Mesendoderm (in vitro differentiated cells): ENCODE measurements at regions not wholly inside any gene's neighbourhood (a gene's known extent, or its start where the extent isn't known, plus 50 kb on each side); places are given as distances from the start of the nearest gene placed in this dataset.

Source experiments
- DNase-seq: peaks from one replicate; pipeline ENCODE4 v3.0.0; 2013
- H2AK5ac ChIP-seq: 2 replicates; pipeline ENCODE4 v1.6.1; 2013; ENCODE audit warnings: low read length, inconsistent platforms
- H2BK120ac ChIP-seq: 2 replicates; pipeline ENCODE4 v1.6.1; 2013; ENCODE audit warnings: low read depth, mild to moderate bottlenecking, low read length, moderate library complexity, mixed read lengths
- H2BK15ac ChIP-seq: replicated peaks from 2 replicates; pipeline ENCODE4 v1.6.1; 2013; ENCODE audit warnings: low read depth, mild to moderate bottlenecking, moderate library complexity
- H2BK5ac ChIP-seq: 2 replicates; pipeline ENCODE4 v1.6.1; 2013; ENCODE audit warnings: low read length, inconsistent platforms
- H3K18ac ChIP-seq: 2 replicates; pipeline ENCODE4 v1.6.1; 2013; ENCODE audit warnings: mild to moderate bottlenecking, low read length, mixed read lengths
- H3K23ac ChIP-seq: one replicate; pipeline ENCODE4 v1.6.1; 2013; ENCODE audit warnings: low read length
- H3K27ac ChIP-seq: 2 replicates; pipeline ENCODE4 v1.5.1; 2013; ENCODE audit warnings: low read depth, mild to moderate bottlenecking, inconsistent platforms, low read length, moderate library complexity
- H3K27me3 ChIP-seq: 2 replicates; pipeline ENCODE4 v1.6.1; 2013; ENCODE audit warnings: low read length, control low read depth, mild to moderate bottlenecking, inconsistent platforms; ENCODE audit not compliant: insufficient read depth, poor library complexity
- H3K36me3 ChIP-seq: 2 replicates; pipeline ENCODE4 v1.6.1; 2013; ENCODE audit warnings: low read length, inconsistent platforms; ENCODE audit not compliant: control insufficient read depth, insufficient read depth
- H3K4ac ChIP-seq: one replicate; pipeline ENCODE4 v1.6.1; 2013; ENCODE audit warnings: low read depth, mild to moderate bottlenecking, low read length, moderate library complexity
- H3K4me1 ChIP-seq: 2 replicates; pipeline ENCODE4 v1.6.1; 2013; ENCODE audit warnings: low read depth, low read length, inconsistent platforms; ENCODE audit not compliant: control insufficient read depth
- H3K4me2 ChIP-seq: 2 replicates; pipeline ENCODE4 v1.6.1; 2013; ENCODE audit warnings: low read length
- H3K4me3 ChIP-seq: 2 replicates; pipeline ENCODE4 v1.5.1; 2013; ENCODE audit warnings: mild to moderate bottlenecking, low read length
- H3K56ac ChIP-seq: one replicate; pipeline ENCODE4 v1.6.1; 2013; ENCODE audit warnings: low read length
- H3K79me1 ChIP-seq: 2 replicates; pipeline ENCODE4 v1.6.1; 2013; ENCODE audit warnings: low read length, inconsistent platforms
- H3K79me2 ChIP-seq: 2 replicates; pipeline ENCODE4 v1.6.1; 2013; ENCODE audit warnings: mild to moderate bottlenecking, low read length; ENCODE audit not compliant: control insufficient read depth, insufficient read depth
- H3K9ac ChIP-seq: 2 replicates; pipeline ENCODE4 v1.6.1; 2013; ENCODE audit warnings: low read length, inconsistent platforms
- H4K5ac ChIP-seq: one replicate; pipeline ENCODE4 v1.6.1; 2013; ENCODE audit warnings: low read length
- H4K8ac ChIP-seq: one replicate; pipeline ENCODE4 v1.6.1; 2013; ENCODE audit warnings: low read depth, mild to moderate bottlenecking, control low read depth, low read length, moderate library complexity
- WGBS: extraction: QIAGEN DNeasy Blood & Tissue Kit; methylation state at CpG from one replicate; pipeline ENCODE4 v1.1.7; 2013; ENCODE audit warnings: low lambda C conversion rate, missing lambda C conversion rate; ENCODE audit not compliant: insufficient coverage; ENCODE audit errors: extremely low coverage; 5-methylcytosine and 5-hydroxymethylcytosine counted together

- Histone ChIP-seq H3K27ac (no peak overlapping the region), H3K4me1 (no peaks in the 10 kb centered on the region), H2BK15ac (no peak overlapping the region), H3K79me2 (no peaks in the 10 kb centered on the region), H3K18ac (no peak overlapping the region), H3K23ac (no peak overlapping the region), H3K36me3 (no peaks in the 10 kb centered on the region), H4K8ac (no peak overlapping the region), H3K4me2 (no peak overlapping the region), H4K5ac (no peak overlapping the region), H3K27me3 (no peaks in the 10 kb centered on the region), H2BK5ac (no peak overlapping the region), H2AK5ac (no peak overlapping the region), H3K4me3 (no peak overlapping the region), H3K56ac (no peak overlapping the region), H3K79me1 (no peaks in the 10 kb centered on the region), H3K4ac (no peak overlapping the region), H2BK120ac (no peak overlapping the region), H3K9ac (no peak overlapping the region)
- peak; percentile 57 for DNase-seq
- WGBS, result no CpG with 5 or more reads among the region's 4 CpGs
Observed at GRCh38 chr1:101299141-101299540, 62.3 kb downstream of the S1PR1 start.

GRCh38 chr1:101299710-101300109, 62.9 kb downstream of the S1PR1 start:
- DNase-seq, result no peak

GRCh38 chr1:101300916-101301315, 64.1 kb downstream of the S1PR1 start:
- Histone ChIP-seq H3K9ac (no peak overlapping the region), H3K4me3 (no peak overlapping the region), H2AK5ac (no peak overlapping the region), H3K56ac (no peak overlapping the region), H3K79me1 (no peaks in the 10 kb centered on the region), H4K5ac (no peak overlapping the region), H3K27ac (no peak overlapping the region), H2BK5ac (no peak overlapping the region), H3K36me3 (no peaks in the 10 kb centered on the region), H3K23ac (no peak overlapping the region), H4K8ac (no peak overlapping the region), H3K4me1 (no peaks in the 10 kb centered on the region), H3K27me3 (no peaks in the 10 kb centered on the region), H3K4me2 (no peak overlapping the region), H3K18ac (no peak overlapping the region), H2BK120ac (no peak overlapping the region), H3K4ac (no peak overlapping the region), H2BK15ac (no peak overlapping the region), H3K79me2 (no peaks in the 10 kb centered on the region)
- WGBS, result no CpG with 5 or more reads among the region's 7 CpGs
- no peak for DNase-seq

More at GRCh38 chr1:101299710-101300109, 62.9 kb downstream of the S1PR1 start:
- H2BK5ac ChIP-seq, result no peak overlapping the region
- no peaks in the 10 kb centered on the region for H3K79me1 ChIP-seq
- no peak overlapping the region for H3K56ac ChIP-seq
- no peak overlapping the region for H2BK15ac ChIP-seq
- no peak overlapping the region for H3K4ac ChIP-seq
- H3K9ac ChIP-seq, result no peak overlapping the region
- H3K4me2 ChIP-seq, result no peak overlapping the region
- H2AK5ac ChIP-seq, result no peak overlapping the region
- no peak overlapping the region for H3K4me3 ChIP-seq
- H2BK120ac ChIP-seq, result no peak overlapping the region
- WGBS, result no CpG with 5 or more reads among the region's 3 CpGs
- H3K27ac ChIP-seq, result no peak overlapping the region
- H3K23ac ChIP-seq, result no peak overlapping the region
- H4K5ac ChIP-seq, result no peak overlapping the region
- H3K27me3 ChIP-seq, result no peaks in the 10 kb centered on the region
- no peak overlapping the region for H3K18ac ChIP-seq
- H3K36me3 ChIP-seq, result no peaks in the 10 kb centered on the region
- H3K4me1 ChIP-seq, result no peaks in the 10 kb centered on the region
- H3K79me2 ChIP-seq, result no peaks in the 10 kb centered on the region
- no peak overlapping the region for H4K8ac ChIP-seq

GRCh38 chr1:101301446-101302057, 64.7 kb downstream of the S1PR1 start:
- no peak overlapping the region for H2BK120ac ChIP-seq
- H3K27ac ChIP-seq, result no peak overlapping the region
- no peaks in the 10 kb centered on the region for H3K79me2 ChIP-seq
- no peak overlapping the region for H3K18ac ChIP-seq
- H3K23ac ChIP-seq, result no peak overlapping the region
- DNase-seq, result no peak
- no peak overlapping the region for H2BK15ac ChIP-seq
- no peak overlapping the region for H3K9ac ChIP-seq
- no peaks in the 10 kb centered on the region for H3K36me3 ChIP-seq
- no peaks in the 10 kb centered on the region for H3K4me1 ChIP-seq
- H4K8ac ChIP-seq, result no peak overlapping the region
- no CpG with 5 or more reads among the region's 6 CpGs for WGBS
- H3K4me3 ChIP-seq, result no peak overlapping the region
- no peaks in the 10 kb centered on the region for H3K79me1 ChIP-seq
- H4K5ac ChIP-seq, result no peak overlapping the region
- H3K4ac ChIP-seq, result no peak overlapping the region
- H2AK5ac ChIP-seq, result no peak overlapping the region
- H2BK5ac ChIP-seq, result no peak overlapping the region
- H3K27me3 ChIP-seq, result no peaks in the 10 kb centered on the region
- H3K4me2 ChIP-seq, result no peak overlapping the region
- H3K56ac ChIP-seq, result no peak overlapping the region

GRCh38 chr1:101302831-101303511, 66.2 kb downstream of the S1PR1 start:
- Histone ChIP-seq H3K27ac (no peak overlapping the region), H4K5ac (no peak overlapping the region), H3K56ac (no peak overlapping the region), H3K4ac (no peak overlapping the region), H2BK15ac (no peak overlapping the region), H3K79me1 (no peaks in the 10 kb centered on the region), H4K8ac (no peak overlapping the region), H3K9ac (no peak overlapping the region), H3K18ac (no peak overlapping the region), H3K23ac (no peak overlapping the region), H3K27me3 (no peaks in the 10 kb centered on the region), H3K4me1 (no peaks in the 10 kb centered on the region), H2BK5ac (no peak overlapping the region), H3K4me2 (no peak overlapping the region), H3K36me3 (no peaks in the 10 kb centered on the region), H2BK120ac (no peak overlapping the region), H3K4me3 (no peak overlapping the region), H3K79me2 (no peaks in the 10 kb centered on the region), H2AK5ac (no peak overlapping the region)
- no peak for DNase-seq
- no CpG with 5 or more reads among the region's 3 CpGs for WGBS
